ENCODE measurements at regions not wholly inside any gene's neighbourhood (a gene's known extent, or its start where the extent isn't known, plus 50 kb on each side); places are given as distances from the start of the nearest gene placed in this dataset.
A peak's percentile ranks its signal among the peaks of the same experiment; 100 is the strongest.
"Not testable (repeated sequence)": the region's sequence is repeated elsewhere in the genome, so short reads cannot be mapped to it uniquely, and the experiment has no call there.

- DNase-seq (no peak), ATAC-seq (no peak)
- intact Hi-C loops (cut with micrococcal nuclease) = no loop called here
These were observed 64.7 kb upstream of the CCDC39 start for GRCh38 chr3:180743813-180744590.

GRCh38 chr3:180747805-180748361, 68.6 kb upstream of the CCDC39 start:
- intact Hi-C loops (cut with micrococcal nuclease) = no loop called here
- DNase-seq (no peak), ATAC-seq (no peak)

DNA sequence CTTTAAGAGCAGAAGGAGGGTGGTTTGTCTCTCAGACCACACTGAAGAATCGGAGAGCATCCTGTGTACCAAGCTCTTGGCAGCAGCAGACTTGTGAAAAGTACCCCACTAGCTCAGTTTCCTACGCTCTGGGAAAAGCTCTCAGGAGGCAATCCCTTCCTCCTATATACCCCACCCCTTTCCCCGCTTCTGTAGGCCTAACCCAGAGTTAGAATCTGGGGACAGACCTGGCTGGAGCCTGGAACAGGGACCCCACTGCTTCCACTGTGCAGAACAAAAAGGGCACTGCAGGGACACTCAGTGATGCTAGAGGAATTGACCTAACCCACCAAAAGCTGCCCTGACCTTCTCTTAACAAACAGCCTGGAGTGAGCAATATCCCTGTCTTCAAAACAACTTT, 70.0 kb upstream of the CCDC39 start:
- no peak for DNase-seq
- no peak for ATAC-seq
- intact Hi-C loops (cut with micrococcal nuclease) = no loop called here

DNA sequence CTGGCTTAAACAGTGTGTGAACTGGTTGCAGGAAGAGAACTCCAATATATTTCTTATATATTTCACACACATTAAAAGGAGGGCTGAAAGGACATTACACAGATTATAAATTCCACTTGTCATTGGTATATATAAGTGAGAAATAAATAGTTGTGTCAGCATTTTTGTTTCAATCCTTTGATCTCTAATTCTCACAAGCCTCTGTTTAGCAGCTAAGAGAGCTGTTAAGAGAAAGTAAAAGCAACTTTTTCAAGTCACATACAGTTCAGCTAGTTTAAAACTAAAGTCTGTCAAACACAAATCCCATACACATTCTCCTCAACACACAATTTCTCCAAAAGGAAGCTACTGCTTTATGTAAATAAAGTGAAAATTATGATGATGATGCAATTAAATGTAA, 70.5 kb upstream of the CCDC39 start:
- DNase-seq = no peak
- intact Hi-C loops (cut with micrococcal nuclease) = no loop called here
- ATAC-seq = no peak

DNA sequence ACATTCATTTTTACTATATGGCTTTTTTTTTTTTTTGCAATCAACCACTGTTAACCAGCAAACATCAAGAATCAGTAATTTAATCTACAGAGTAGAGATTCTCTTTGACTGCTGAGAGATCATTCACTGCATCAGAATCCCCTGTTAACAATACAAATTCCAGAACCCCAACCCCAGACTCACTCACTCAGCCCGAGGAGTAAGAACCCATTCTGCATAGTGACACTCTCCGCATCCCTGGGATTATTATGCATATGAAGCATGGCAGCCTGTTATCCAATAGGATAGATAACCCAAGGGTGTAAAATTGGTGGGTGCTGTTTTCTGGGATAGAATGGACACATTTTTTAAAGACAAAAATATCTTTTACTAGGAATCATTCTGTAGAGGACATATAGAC, 76.3 kb upstream of the CCDC39 start:
- ATAC-seq = no peak
- DNase-seq = no peak
- intact Hi-C loops (cut with micrococcal nuclease) = no loop called here

- DNase-seq (no peak), ATAC-seq (no peak)
- intact Hi-C loops (cut with micrococcal nuclease) = no loop called here
These were observed 83.6 kb upstream of the CCDC39 start for GRCh38 chr3:180762866-180763265.

DNA sequence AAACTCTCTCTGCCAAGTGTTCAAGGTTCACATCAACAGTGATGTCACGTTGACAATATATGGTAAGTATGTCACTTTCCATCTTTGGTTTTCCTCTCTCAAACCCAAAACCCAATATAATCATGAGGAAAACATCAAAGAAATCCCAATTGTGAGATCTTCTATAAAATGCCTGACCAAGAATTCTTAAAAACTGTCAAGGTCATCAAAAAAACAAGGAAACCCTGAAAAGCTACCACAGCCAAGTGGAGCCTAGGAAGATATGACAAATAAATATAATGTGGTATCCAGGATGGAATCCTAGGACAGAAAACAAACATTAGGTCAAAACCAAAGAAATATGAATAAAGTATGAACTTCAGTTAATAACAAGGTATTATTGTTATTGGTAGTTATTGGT, 85.2 kb upstream of the CCDC39 start:
- no peak for DNase-seq
- intact Hi-C loops (cut with micrococcal nuclease) = no loop called here
- no peak for ATAC-seq

DNA sequence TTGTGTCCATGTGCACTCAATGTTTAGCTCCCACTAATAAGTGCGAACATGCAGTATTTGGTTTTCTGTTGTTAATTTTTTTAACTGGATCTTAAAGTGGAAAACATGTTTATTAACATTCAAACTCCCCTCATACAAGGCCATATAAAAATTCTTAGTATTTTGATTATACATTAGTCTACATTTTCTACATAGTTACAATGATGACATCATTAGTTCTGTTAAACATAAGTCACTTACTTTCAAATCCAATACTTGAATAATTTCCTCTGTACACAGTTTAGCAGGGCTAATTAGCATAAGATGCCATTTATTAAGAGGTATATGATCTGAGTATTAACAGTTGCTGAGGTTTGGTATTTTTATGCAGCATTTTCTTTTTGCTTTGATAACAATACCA, 91.3 kb upstream of the CCDC39 start:
- no peak for DNase-seq
- no peak for ATAC-seq
- intact Hi-C loops (cut with micrococcal nuclease) = no loop called here

DNA sequence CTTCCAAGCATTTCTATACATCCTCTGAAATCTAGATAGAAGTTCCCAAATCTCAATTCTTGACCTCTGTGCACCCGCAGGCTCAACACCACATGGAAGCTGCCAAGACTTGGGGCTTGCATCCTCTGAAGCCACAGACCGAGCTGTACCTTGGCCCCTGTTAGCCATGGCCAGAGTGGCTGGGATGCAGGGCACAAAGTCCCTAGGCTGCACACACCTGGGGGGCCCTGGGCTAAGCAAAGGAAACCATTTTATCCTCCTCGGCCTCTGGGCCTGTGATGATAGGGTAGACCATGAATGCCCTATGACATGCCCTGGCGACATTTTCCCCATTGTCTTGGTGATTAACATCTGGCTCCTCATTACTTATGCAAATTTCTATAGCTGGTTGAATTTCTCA, 97.1 kb upstream of the CCDC39 start:
- DNase-seq (no peak), ATAC-seq (no peak)
- intact Hi-C loops (cut with micrococcal nuclease) = no loop called here

DNA sequence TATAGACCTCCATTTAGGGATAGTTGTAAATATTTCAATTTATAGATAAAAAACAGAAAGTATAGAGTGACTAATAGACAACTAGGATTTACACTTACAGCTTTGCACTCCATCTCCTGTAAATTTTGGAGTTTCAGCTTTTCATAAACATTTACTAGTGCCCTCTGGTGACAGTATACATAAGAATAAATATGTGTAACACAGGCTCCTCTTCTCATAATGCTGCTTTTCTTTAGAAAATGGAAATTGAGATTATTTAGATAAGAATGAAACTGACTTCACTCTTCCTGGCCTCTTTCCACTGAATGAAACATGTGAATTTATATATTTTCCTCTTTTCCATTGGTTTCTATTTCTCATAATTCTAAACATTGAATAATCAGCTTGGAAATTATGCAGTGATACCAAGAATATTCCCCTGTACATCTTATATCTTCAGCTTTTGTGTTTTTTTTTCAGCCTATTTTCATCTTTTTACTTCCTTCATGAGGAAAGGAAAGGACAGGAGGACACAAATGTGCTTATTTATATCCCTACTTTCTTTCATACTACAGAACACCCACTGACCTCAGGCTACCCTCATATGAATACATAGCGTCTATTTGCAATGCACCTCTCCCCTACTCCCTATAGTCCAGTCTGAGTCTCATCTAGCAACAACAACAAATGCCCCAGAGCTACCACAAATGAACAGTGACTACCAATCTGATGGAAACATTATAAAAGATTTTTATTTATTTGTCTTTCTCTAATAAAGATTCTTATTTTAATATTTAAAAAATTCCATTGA, 103.1 kb upstream of the CCDC39 start:
- DNase-seq (no peak), ATAC-seq (no peak)
- intact Hi-C loops (cut with micrococcal nuclease) = no loop called here

GRCh38 chr3:180786227-180786626, 106.9 kb upstream of the CCDC39 start:
- ATAC-seq; DNase-seq; intact Hi-C loops (cut with micrococcal nuclease): not testable (repeated sequence)

GRCh38 chr3:180789774-180790173, 110.5 kb upstream of the CCDC39 start:
- DNase-seq (no peak), ATAC-seq (no peak)
- intact Hi-C loops (cut with micrococcal nuclease) = no loop called here

GRCh38 chr3:180798197-180798596, 114.3 kb upstream of the FXR1 start:
- DNase-seq (no peak), ATAC-seq (no peak)
- intact Hi-C loops (cut with micrococcal nuclease) = no loop called here

DNA sequence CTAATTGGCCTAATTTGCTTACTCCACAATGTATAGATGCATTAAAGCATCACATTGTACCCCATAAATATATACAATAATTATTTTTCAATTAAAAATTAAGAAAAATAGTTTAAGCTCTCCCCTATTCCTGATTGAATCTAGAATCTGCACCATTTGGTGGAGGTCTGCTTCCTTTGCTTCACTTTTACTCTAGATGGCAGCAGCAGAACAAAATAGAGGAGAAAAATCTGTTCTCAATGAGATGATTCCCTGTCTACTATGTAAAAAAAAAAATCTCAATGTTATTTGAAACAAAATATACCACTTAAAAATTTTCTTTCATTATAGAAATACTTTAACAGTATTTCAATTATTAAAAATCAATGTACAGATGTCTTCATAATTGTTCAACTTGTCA, 109.6 kb upstream of the FXR1 start:
- DNase-seq = no peak
- no peak for ATAC-seq

GRCh38 chr3:180804916-180805315, 107.6 kb upstream of the FXR1 start:
- intact Hi-C loops (cut with micrococcal nuclease) = loop anchor here (10.0 kb wide), 1 partner anchor 370 kb away; no protein-coding TSS in a partner anchor
- ATAC-seq (peak; percentile 72), DNase-seq (no peak)

More for the DNA sequence above, 109.6 kb upstream of the FXR1 start:
- intact Hi-C loops (cut with micrococcal nuclease) = loop anchor here (10.0 kb wide), 1 partner anchor 372 kb away; no protein-coding TSS in a partner anchor

DNA sequence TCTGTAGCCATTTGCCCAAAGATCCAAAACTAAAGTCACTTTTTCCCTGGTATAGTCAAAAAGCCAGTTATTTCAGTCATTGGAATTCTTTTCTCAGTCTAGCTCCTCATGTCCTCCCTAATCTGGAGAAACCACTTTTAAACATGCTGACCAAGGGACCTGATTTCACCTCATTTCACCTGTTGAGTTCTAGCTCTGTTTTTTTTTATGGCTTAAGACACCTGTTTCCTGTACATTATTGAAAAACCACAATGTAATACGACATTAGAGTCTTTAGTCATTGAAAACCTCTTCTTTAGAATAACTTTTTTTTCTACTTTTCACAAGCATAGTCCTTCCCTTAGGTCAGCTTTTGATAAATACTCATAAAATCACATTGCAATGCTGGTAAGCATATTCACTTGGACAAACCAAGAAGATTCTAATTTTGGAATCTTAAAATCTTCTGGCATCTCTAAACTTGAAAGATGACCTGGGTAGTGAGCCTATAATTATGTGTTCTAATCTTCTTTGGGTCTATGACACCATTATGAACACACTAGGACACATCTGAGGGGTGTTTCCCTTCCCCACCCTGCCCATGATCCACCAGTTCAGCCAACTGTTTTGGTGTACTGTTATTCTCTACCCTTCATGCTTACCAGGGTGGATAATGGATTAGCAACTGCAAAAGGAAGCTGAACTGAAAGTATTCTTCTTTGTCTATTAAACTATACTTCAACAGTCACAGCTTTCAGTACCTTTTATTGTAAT, 103.5 kb upstream of the FXR1 start:
- DNase-seq (no peak), ATAC-seq (no peak)
- intact Hi-C loops (cut with micrococcal nuclease) = loop anchor here (10.0 kb wide), 1 partner anchor 366 kb away; no protein-coding TSS in a partner anchor

GRCh38 chr3:180820400-180820799, 92.1 kb upstream of the FXR1 start:
- ATAC-seq = no peak
- intact Hi-C loops (cut with micrococcal nuclease) = no loop called here
- DNase-seq = no peak

- intact Hi-C loops (cut with micrococcal nuclease) = no loop called here
- no peak for ATAC-seq
- no peak for DNase-seq
These were observed 86.5 kb upstream of the FXR1 start for GRCh38 chr3:180825964-180826363.

GRCh38 chr3:180827171-180827570, 85.3 kb upstream of the FXR1 start:
- ATAC-seq (no peak), DNase-seq (no peak)
- intact Hi-C loops (cut with micrococcal nuclease) = no loop called here
